ENCODE measurements at regions not wholly inside any gene's neighbourhood (a gene's known extent, or its start where the extent isn't known, plus 50 kb on each side); places are given as distances from the start of the nearest gene placed in this dataset.

GRCh38 chr10:114730291-114730690 lies 72.2 kb upstream of the ABLIM1 start:
- Histone ChIP-seq H3K27ac (ENCODE audit: low read depth, low read length, poor library complexity, severe bottlenecking) (no peak overlapping the region), H3F3A (ENCODE audit: insufficient read depth, low read length) (no peaks in the 10 kb centered on the region), H3K36me3 (ENCODE audit: insufficient read depth, low read length) (no peaks in the 10 kb centered on the region), H3K4me2 (ENCODE audit: low read length) (no peak overlapping the region), H3K9ac (ENCODE audit: low read length) (no peak overlapping the region), H3K9me2 (ENCODE audit: low read depth, low read length) (no peaks in the 10 kb centered on the region), H2AFZ (ENCODE audit: low read length) (no peak overlapping the region), H3K4me1 (ENCODE audit: insufficient read depth, low read length, severe bottlenecking) (no peaks in the 10 kb centered on the region), H4K20me1 (ENCODE audit: insufficient read depth, low read length) (no peaks in the 10 kb centered on the region), H3K9me3 (ENCODE audit: low read length) (no peaks in the 10 kb centered on the region), H3K27me3 (ENCODE audit: insufficient read depth, low read length) (no peaks in the 10 kb centered on the region), H3K4me3 (ENCODE audit: low read depth, low read length, poor library complexity, severe bottlenecking) (no peak overlapping the region), H3K79me2 (ENCODE audit: insufficient read depth, low read length) (no peaks in the 10 kb centered on the region)
- TF ChIP-seq CTCF (IDR thresholded peaks at IDR 0.05; ENCODE audit: low read length) (no peak), EZH2 (IDR thresholded peaks at IDR 0.05; ENCODE audit: borderline replicate concordance, low read length) (no peak)

- Histone ChIP-seq H3K27ac (ENCODE audit: low read depth, low read length, poor library complexity, severe bottlenecking) (no peak overlapping the region), H3K79me2 (ENCODE audit: insufficient read depth, low read length) (no peaks in the 10 kb centered on the region), H3K27me3 (ENCODE audit: insufficient read depth, low read length) (no peaks in the 10 kb centered on the region), H4K20me1 (ENCODE audit: insufficient read depth, low read length) (no peaks in the 10 kb centered on the region), H3F3A (ENCODE audit: insufficient read depth, low read length) (no peaks in the 10 kb centered on the region), H3K36me3 (ENCODE audit: insufficient read depth, low read length) (no peaks in the 10 kb centered on the region), H3K4me2 (ENCODE audit: low read length) (no peak overlapping the region), H3K9me2 (ENCODE audit: low read depth, low read length) (no peaks in the 10 kb centered on the region), H3K4me3 (ENCODE audit: low read depth, low read length, poor library complexity, severe bottlenecking) (no peak overlapping the region), H3K4me1 (ENCODE audit: insufficient read depth, low read length, severe bottlenecking) (no peaks in the 10 kb centered on the region), H3K9ac (ENCODE audit: low read length) (no peak overlapping the region), H2AFZ (ENCODE audit: low read length) (no peak overlapping the region), H3K9me3 (ENCODE audit: low read length) (no peaks in the 10 kb centered on the region)
- no peak for TF ChIP-seq CTCF (IDR thresholded peaks at IDR 0.05; ENCODE audit: low read length)
These were observed 74.9 kb upstream of the ABLIM1 start for GRCh38 chr10:114732931-114733330.

GRCh38 chr10:114735946-114736345 lies 77.9 kb upstream of the ABLIM1 start:
- Histone ChIP-seq H3K9ac (ENCODE audit: low read length) (no peak overlapping the region), H3K4me3 (ENCODE audit: low read depth, low read length, poor library complexity, severe bottlenecking) (no peak overlapping the region), H3K79me2 (ENCODE audit: insufficient read depth, low read length) (no peaks in the 10 kb centered on the region), H3K4me2 (ENCODE audit: low read length) (no peak overlapping the region), H3K9me2 (ENCODE audit: low read depth, low read length) (no peaks in the 10 kb centered on the region), H4K20me1 (ENCODE audit: insufficient read depth, low read length) (no peaks in the 10 kb centered on the region), H3K9me3 (ENCODE audit: low read length) (no peaks in the 10 kb centered on the region), H3K36me3 (ENCODE audit: insufficient read depth, low read length) (no peaks in the 10 kb centered on the region), H3F3A (ENCODE audit: insufficient read depth, low read length) (no peaks in the 10 kb centered on the region), H3K27me3 (ENCODE audit: insufficient read depth, low read length) (no peaks in the 10 kb centered on the region), H3K27ac (ENCODE audit: low read depth, low read length, poor library complexity, severe bottlenecking) (no peak overlapping the region), H3K4me1 (ENCODE audit: insufficient read depth, low read length, severe bottlenecking) (no peaks in the 10 kb centered on the region), H2AFZ (ENCODE audit: low read length) (no peak overlapping the region)
- TF ChIP-seq EZH2 (IDR thresholded peaks at IDR 0.05; ENCODE audit: borderline replicate concordance, low read length) (no peak), CTCF (IDR thresholded peaks at IDR 0.05; ENCODE audit: low read length) (no peak)

Measured in OCI-LY1 (cell line).